ENCODE measurements at regions not wholly inside any gene's neighbourhood (a gene's known extent, or its start where the extent isn't known, plus 50 kb on each side); places are given as distances from the start of the nearest gene placed in this dataset.

DNA sequence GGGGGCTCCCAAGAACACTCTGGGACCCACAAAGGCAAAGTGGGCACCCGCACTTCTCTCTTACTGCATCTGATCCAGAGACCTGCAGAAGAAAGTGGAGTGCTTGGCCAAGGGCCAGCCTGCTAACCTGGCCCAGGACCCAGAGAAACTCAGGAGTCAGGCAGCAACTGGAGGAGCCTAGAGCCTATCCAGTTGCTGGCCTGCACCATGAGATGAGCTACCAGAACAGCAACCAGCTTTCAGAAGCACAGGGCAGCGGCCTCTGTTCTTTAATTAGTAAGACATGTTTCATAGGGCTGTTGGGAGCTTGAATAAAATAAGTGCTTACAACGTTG, 298.3 kb downstream of the GADD45G start:
- Histone ChIP-seq H3K4me3 (ENCODE audit: low read depth, low read length, poor library complexity, severe bottlenecking) (no peak overlapping the region), H3K9me2 (ENCODE audit: low read depth, low read length) (no peaks in the 10 kb centered on the region), H3K9me3 (ENCODE audit: low read length) (no peaks in the 10 kb centered on the region), H2AFZ (ENCODE audit: low read length) (no peak overlapping the region), H4K20me1 (ENCODE audit: insufficient read depth, low read length) (no peaks in the 10 kb centered on the region), H3K27ac (ENCODE audit: low read depth, low read length, poor library complexity, severe bottlenecking) (no peak overlapping the region), H3K4me2 (ENCODE audit: low read length) (no peak overlapping the region), H3K36me3 (ENCODE audit: insufficient read depth, low read length) (no peaks in the 10 kb centered on the region), H3K27me3 (ENCODE audit: insufficient read depth, low read length) (no peaks in the 10 kb centered on the region), H3K4me1 (ENCODE audit: insufficient read depth, low read length, severe bottlenecking) (no peaks in the 10 kb centered on the region), H3K9ac (ENCODE audit: low read length) (no peak overlapping the region), H3F3A (ENCODE audit: insufficient read depth, low read length) (no peaks in the 10 kb centered on the region), H3K79me2 (ENCODE audit: insufficient read depth, low read length) (no peaks in the 10 kb centered on the region)
- TF ChIP-seq, protein P1, sequence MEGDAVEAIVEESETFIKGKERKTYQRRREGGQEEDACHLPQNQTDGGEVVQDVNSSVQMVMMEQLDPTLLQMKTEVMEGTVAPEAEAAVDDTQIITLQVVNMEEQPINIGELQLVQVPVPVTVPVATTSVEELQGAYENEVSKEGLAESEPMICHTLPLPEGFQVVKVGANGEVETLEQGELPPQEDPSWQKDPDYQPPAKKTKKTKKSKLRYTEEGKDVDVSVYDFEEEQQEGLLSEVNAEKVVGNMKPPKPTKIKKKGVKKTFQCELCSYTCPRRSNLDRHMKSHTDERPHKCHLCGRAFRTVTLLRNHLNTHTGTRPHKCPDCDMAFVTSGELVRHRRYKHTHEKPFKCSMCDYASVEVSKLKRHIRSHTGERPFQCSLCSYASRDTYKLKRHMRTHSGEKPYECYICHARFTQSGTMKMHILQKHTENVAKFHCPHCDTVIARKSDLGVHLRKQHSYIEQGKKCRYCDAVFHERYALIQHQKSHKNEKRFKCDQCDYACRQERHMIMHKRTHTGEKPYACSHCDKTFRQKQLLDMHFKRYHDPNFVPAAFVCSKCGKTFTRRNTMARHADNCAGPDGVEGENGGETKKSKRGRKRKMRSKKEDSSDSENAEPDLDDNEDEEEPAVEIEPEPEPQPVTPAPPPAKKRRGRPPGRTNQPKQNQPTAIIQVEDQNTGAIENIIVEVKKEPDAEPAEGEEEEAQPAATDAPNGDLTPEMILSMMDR (IDR thresholded peaks at IDR 0.05; ENCODE audit: low read length): no peak
- no peak for TF ChIP-seq EZH2 (IDR thresholded peaks at IDR 0.05; ENCODE audit: borderline replicate concordance, low read length)

DNA sequence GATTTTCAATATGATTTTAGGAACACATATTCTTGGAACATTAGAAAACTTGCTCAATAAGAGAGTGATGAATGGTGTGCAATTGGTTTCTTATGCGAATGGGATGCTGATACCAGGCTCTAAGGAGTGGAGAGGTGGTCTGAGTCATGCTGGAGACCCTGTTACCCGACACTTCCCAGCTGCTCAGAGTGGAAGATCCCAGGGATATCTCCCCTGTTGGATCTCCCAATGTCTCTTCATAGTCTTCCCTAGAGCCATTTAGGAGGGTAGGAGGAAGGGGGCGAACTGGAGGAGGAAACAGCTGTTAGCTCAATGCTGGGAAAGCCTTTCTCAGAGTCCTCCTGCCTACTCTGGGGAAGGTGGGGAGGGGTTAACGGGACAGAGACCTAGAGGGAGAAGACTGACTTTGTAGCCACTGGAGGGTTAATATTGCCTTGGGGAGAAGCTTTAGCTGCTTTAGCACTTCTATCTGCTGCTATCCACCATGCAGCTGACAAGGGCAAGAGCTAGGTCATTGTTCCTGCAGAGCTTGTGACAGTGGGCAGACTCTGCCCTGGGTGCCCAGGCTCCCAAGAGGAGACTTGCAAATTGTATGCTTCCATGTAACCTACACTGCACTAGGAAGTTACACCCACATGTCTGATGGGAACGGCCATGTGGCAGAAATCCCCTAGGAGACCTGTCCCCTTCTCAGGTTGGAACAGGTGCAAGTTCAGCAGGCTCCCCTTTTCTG, 301.0 kb downstream of the GADD45G start:
- Histone ChIP-seq H4K20me1 (ENCODE audit: insufficient read depth, low read length) (no peaks in the 10 kb centered on the region), H3K79me2 (ENCODE audit: insufficient read depth, low read length) (no peaks in the 10 kb centered on the region), H3K4me3 (ENCODE audit: low read depth, low read length, poor library complexity, severe bottlenecking) (no peak overlapping the region), H3K36me3 (ENCODE audit: insufficient read depth, low read length) (no peaks in the 10 kb centered on the region), H3K9me3 (ENCODE audit: low read length) (no peaks in the 10 kb centered on the region), H3K27me3 (ENCODE audit: insufficient read depth, low read length) (no peaks in the 10 kb centered on the region), H3K4me2 (ENCODE audit: low read length) (no peak overlapping the region), H2AFZ (ENCODE audit: low read length) (no peak overlapping the region), H3K9ac (ENCODE audit: low read length) (no peak overlapping the region), H3K27ac (ENCODE audit: low read depth, low read length, poor library complexity, severe bottlenecking) (no peak overlapping the region), H3K9me2 (ENCODE audit: low read depth, low read length) (no peaks in the 10 kb centered on the region), H3F3A (ENCODE audit: insufficient read depth, low read length) (no peaks in the 10 kb centered on the region), H3K4me1 (ENCODE audit: insufficient read depth, low read length, severe bottlenecking) (no peaks in the 10 kb centered on the region)
- TF ChIP-seq, protein P1 (IDR thresholded peaks at IDR 0.05; ENCODE audit: low read length): no peak

DNA sequence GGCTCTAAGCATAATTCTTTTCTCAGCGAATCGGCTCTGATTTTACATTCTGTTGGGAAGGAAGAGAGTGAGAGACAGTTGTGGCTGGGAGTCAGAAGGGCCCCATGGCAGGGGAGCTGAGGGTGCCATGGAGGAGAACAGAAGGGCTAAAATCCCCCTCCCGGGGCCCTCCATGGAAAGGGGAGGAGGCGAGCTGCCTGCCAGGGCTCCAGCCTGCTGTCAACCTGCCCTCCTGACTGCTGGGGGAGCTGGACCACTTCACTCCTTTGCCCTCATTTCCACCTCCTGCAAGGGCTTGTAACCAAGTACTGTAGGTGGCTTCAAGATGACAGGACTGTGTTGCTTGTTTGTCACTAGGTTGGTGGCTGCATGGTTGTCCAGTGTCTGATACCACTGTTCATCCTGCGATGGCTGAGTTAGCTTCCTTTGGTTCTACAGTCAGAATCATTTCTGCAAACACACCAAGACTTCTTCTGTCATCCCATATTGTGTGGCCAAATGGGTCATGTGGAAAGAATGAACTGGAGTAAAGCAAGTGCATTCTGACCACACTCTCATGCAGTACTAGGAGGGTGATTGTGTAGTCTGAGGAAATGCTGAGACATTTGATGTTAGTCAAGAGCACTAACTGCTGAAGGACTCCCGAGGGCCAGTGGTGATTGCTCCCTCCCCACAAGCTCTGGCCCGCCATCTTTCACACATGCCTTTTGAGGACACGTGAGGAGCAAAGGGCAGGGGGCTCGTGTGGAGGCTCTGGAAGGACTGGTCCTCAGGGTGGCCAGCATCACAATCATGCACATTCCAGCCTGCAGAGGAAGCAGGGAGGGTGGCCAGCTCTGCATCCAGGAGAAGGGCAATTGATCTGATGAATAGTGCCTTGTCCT, 307.2 kb downstream of the GADD45G start:
- Histone ChIP-seq H3K27ac (ENCODE audit: low read depth, low read length, poor library complexity, severe bottlenecking) (no peak overlapping the region), H3K4me1 (ENCODE audit: insufficient read depth, low read length, severe bottlenecking) (no peaks in the 10 kb centered on the region), H3K4me2 (ENCODE audit: low read length) (no peak overlapping the region), H3K9ac (ENCODE audit: low read length) (no peak overlapping the region), H3F3A (ENCODE audit: insufficient read depth, low read length) (no peaks in the 10 kb centered on the region), H3K36me3 (ENCODE audit: insufficient read depth, low read length) (no peaks in the 10 kb centered on the region), H4K20me1 (ENCODE audit: insufficient read depth, low read length) (no peaks in the 10 kb centered on the region), H3K79me2 (ENCODE audit: insufficient read depth, low read length) (no peaks in the 10 kb centered on the region), H2AFZ (ENCODE audit: low read length) (no peak overlapping the region), H3K9me3 (ENCODE audit: low read length) (no peaks in the 10 kb centered on the region), H3K27me3 (ENCODE audit: insufficient read depth, low read length) (no peaks in the 10 kb centered on the region), H3K4me3 (ENCODE audit: low read depth, low read length, poor library complexity, severe bottlenecking) (no peak overlapping the region), H3K9me2 (ENCODE audit: low read depth, low read length) (no peaks in the 10 kb centered on the region)
- no peak for TF ChIP-seq EZH2 (IDR thresholded peaks at IDR 0.05; ENCODE audit: borderline replicate concordance, low read length)
- TF ChIP-seq, protein P1 (IDR thresholded peaks at IDR 0.05; ENCODE audit: low read length): no peak

Data from OCI-LY1 (cell line).